ENCODE measurements at regions not wholly inside any gene's neighbourhood (a gene's known extent, or its start where the extent isn't known, plus 50 kb on each side); places are given as distances from the start of the nearest gene placed in this dataset.

- H3K9ac ChIP-seq (ENCODE audit: low read length), result no peak overlapping the region
- H3K9me3 ChIP-seq (ENCODE audit: insufficient read depth, low read length), result no peaks in the 10 kb centered on the region
- no peak overlapping the region for H3K27ac ChIP-seq (ENCODE audit: low read depth, low read length)
Measured at GRCh38 chr1:34270181-34270580, 93.5 kb downstream of the C1orf94 start.

GRCh38 chr1:34272152-34272551 lies 95.4 kb downstream of the C1orf94 start:
- no peak for TF ChIP-seq CTCF (IDR thresholded peaks at IDR 0.05; ENCODE audit: insufficient read depth, low read length, poor library complexity, severe bottlenecking)
- Histone ChIP-seq H3K27me3 (ENCODE audit: low read length) (no peaks in the 10 kb centered on the region), H3F3A (ENCODE audit: insufficient read depth) (no peaks in the 10 kb centered on the region), H3K4me2 (ENCODE audit: low read depth, low read length, poor library complexity, severe bottlenecking) (no peak overlapping the region), H3K79me2 (ENCODE audit: insufficient read depth, low read length) (no peaks in the 10 kb centered on the region), H2AFZ (ENCODE audit: low read depth, low read length, severe bottlenecking) (no peak overlapping the region), H3K9ac (ENCODE audit: low read length) (no peak overlapping the region), H3K27ac (ENCODE audit: low read depth, low read length) (no peak overlapping the region), H3K9me3 (ENCODE audit: insufficient read depth, low read length) (no peaks in the 10 kb centered on the region), H3K36me3 (ENCODE audit: low read length) (no peaks in the 10 kb centered on the region), H3K9me2 (replicated peaks; ENCODE audit: insufficient read depth, low read length) (no peaks in the 10 kb centered on the region), H4K20me1 (ENCODE audit: low read depth, low read length) (no peaks in the 10 kb centered on the region), H3K4me3 (ENCODE audit: insufficient read depth, low read length, poor library complexity, severe bottlenecking) (no peak overlapping the region)

More at GRCh38 chr1:34270181-34270580, 93.5 kb downstream of the C1orf94 start:
- H2AFZ ChIP-seq (ENCODE audit: low read depth, low read length, severe bottlenecking), result no peak overlapping the region
- H3F3A ChIP-seq (ENCODE audit: insufficient read depth), result no peaks in the 10 kb centered on the region
- no peaks in the 10 kb centered on the region for H4K20me1 ChIP-seq (ENCODE audit: low read depth, low read length)
- H3K27me3 ChIP-seq (ENCODE audit: low read length), result no peaks in the 10 kb centered on the region
- H3K36me3 ChIP-seq (ENCODE audit: low read length), result no peaks in the 10 kb centered on the region
- no peaks in the 10 kb centered on the region for H3K79me2 ChIP-seq (ENCODE audit: insufficient read depth, low read length)
- H3K9me2 ChIP-seq (replicated peaks; ENCODE audit: insufficient read depth, low read length), result no peaks in the 10 kb centered on the region
- H3K4me2 ChIP-seq (ENCODE audit: low read depth, low read length, poor library complexity, severe bottlenecking), result no peak overlapping the region
- no peak for TF ChIP-seq EZH2phosphoT487 (conservative IDR thresholded peaks at IDR 0.05; ENCODE audit: low read length)
- TF ChIP-seq CTCF (IDR thresholded peaks at IDR 0.05; ENCODE audit: insufficient read depth, low read length, poor library complexity, severe bottlenecking), result no peak
- H3K4me3 ChIP-seq (ENCODE audit: insufficient read depth, low read length, poor library complexity, severe bottlenecking), result no peak overlapping the region

GRCh38 chr1:34275150-34275549 lies 98.4 kb downstream of the C1orf94 start:
- TF ChIP-seq EZH2phosphoT487 (conservative IDR thresholded peaks at IDR 0.05; ENCODE audit: low read length) (no peak), CTCF (IDR thresholded peaks at IDR 0.05; ENCODE audit: insufficient read depth, low read length, poor library complexity, severe bottlenecking) (no peak)
- Histone ChIP-seq H3K4me2 (ENCODE audit: low read depth, low read length, poor library complexity, severe bottlenecking) (no peak overlapping the region), H3K27me3 (ENCODE audit: low read length) (no peaks in the 10 kb centered on the region), H3K36me3 (ENCODE audit: low read length) (no peaks in the 10 kb centered on the region), H3K9me2 (replicated peaks; ENCODE audit: insufficient read depth, low read length) (no peaks in the 10 kb centered on the region), H3K9ac (ENCODE audit: low read length) (no peak overlapping the region), H2AFZ (ENCODE audit: low read depth, low read length, severe bottlenecking) (no peak overlapping the region), H4K20me1 (ENCODE audit: low read depth, low read length) (no peaks in the 10 kb centered on the region), H3K27ac (ENCODE audit: low read depth, low read length) (no peak overlapping the region), H3K79me2 (ENCODE audit: insufficient read depth, low read length) (no peaks in the 10 kb centered on the region), H3K9me3 (ENCODE audit: insufficient read depth, low read length) (no peaks in the 10 kb centered on the region), H3F3A (ENCODE audit: insufficient read depth) (no peaks in the 10 kb centered on the region), H3K4me3 (ENCODE audit: insufficient read depth, low read length, poor library complexity, severe bottlenecking) (no peak overlapping the region)

- TF ChIP-seq CTCF (IDR thresholded peaks at IDR 0.05; ENCODE audit: insufficient read depth, low read length, poor library complexity, severe bottlenecking) (no peak), EZH2phosphoT487 (conservative IDR thresholded peaks at IDR 0.05; ENCODE audit: low read length) (no peak)
- H3K9ac ChIP-seq (ENCODE audit: low read length), result no peak overlapping the region
- H3K9me3 ChIP-seq (ENCODE audit: insufficient read depth, low read length), result no peaks in the 10 kb centered on the region
- H3K36me3 ChIP-seq (ENCODE audit: low read length), result no peaks in the 10 kb centered on the region
- no peak overlapping the region for H3K4me3 ChIP-seq (ENCODE audit: insufficient read depth, low read length, poor library complexity, severe bottlenecking)
- H3K27ac ChIP-seq (ENCODE audit: low read depth, low read length), result no peak overlapping the region
- no peaks in the 10 kb centered on the region for H4K20me1 ChIP-seq (ENCODE audit: low read depth, low read length)
- H3K9me2 ChIP-seq (replicated peaks; ENCODE audit: insufficient read depth, low read length), result no peaks in the 10 kb centered on the region
- H3K27me3 ChIP-seq (ENCODE audit: low read length), result no peaks in the 10 kb centered on the region
- H2AFZ ChIP-seq (ENCODE audit: low read depth, low read length, severe bottlenecking), result no peak overlapping the region
- H3F3A ChIP-seq (ENCODE audit: insufficient read depth), result no peaks in the 10 kb centered on the region
- no peak overlapping the region for H3K4me2 ChIP-seq (ENCODE audit: low read depth, low read length, poor library complexity, severe bottlenecking)
- no peaks in the 10 kb centered on the region for H3K79me2 ChIP-seq (ENCODE audit: insufficient read depth, low read length)
Measured at GRCh38 chr1:34276606-34277005, 99.9 kb downstream of the C1orf94 start.

All from SU-DHL-6 (cell line).